DMS153 treated with DMSO at 0.1 percent for 48 hours (cell line): ENCODE measurements at regions not wholly inside any gene's neighbourhood (a gene's known extent, or its start where the extent isn't known, plus 50 kb on each side); places are given as distances from the start of the nearest gene placed in this dataset.
"Not testable (repeated sequence)": the region's sequence is repeated elsewhere in the genome, so short reads cannot be mapped to it uniquely, and the experiment has no call there.

ENCODE experiments used
- DNase-seq: peaks from one replicate; lab custom pipeline; 2025; ENCODE audit not compliant: unreplicated experiment; lab: John Stamatoyannopoulos, UW

- DNase-seq, result no peak
These were observed 66.1 kb upstream of the GPC1 start for GRCh38 chr2:240369335-240369734.

DNA sequence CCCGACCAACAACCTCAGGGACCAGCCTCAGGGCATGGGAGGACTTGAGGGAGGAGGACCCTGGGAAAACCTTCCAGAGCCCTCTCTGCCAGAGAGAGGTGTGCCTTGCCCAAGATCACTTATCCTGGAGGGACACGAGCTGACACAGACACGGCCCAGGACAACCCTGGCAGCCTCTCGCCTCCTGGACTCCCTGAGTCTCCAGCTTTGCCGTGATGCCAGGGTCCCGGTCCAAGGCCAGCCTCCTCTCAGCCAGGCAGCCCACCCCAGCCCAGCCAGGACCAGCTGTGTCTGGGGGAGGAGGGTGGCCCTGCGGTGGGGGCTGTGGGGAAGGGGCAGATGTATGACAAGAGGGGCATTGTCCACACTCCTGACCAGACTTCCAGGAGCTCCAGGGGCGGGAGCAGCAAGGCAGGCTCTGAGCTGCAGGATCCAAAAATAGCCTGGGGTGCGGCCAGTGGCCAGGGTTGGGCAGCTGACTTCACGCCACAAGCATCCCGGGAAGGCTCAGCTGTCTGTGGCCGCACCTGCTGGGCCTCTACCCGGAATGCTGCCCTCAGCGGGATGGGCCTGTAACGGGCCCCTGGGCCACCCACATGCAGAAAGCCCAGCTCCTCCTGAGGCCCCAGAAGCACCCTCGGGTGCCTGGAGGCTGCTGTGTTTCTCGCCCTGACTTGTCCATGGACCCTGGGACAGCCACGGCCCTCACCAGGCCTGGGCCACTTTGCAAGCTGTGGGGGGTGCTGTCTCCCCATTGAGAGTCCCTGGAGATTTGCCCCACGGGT is 65.5 kb upstream of the GPC1 start:
- DNase-seq, result no peak

DNA sequence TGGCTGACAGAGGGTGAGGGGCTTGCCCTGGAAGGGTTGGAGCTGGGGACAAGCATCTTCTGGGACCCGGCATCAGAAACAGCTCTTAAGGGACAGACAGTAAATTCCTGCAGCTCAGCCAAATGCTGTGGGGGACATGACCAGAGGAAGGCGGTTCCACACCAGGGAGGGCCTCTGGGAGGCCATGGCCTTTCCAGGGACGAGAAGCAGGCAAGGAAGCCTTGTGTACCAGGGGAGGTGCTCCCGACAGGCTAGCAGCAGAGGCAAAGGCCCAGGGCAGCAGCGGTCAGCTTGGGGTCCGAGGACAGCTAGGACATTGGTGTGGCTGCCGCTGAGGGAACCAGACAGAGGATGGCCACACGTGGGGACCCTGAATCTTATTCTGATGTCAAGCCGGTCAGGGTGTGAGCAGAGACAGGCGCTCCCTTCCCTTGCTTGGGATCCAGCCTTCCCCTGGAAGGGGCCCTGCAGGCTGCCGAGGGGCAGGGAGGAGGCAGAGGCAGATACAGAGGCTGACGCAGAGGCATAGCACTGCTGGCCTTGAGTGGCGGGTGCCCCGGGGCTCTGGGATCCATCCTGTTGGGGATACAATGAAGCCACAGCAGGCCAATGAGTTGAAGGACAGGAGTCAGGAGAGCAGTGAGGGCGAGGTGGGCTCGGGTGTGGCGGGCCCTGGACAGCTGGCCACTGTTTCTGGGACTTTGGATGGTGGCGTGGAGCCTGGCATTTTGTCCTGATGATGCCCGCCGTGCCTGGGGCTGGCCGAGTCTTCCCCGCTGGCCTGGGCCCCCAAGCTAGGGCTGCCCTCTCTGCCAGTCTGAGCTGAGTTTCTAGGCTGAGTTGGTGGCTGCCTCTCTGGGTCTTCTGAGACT is 64.1 kb upstream of the GPC1 start:
- DNase-seq, result no peak

GRCh38 chr2:240372101-240372500 is 63.4 kb upstream of the GPC1 start:
- no peak for DNase-seq

DNA sequence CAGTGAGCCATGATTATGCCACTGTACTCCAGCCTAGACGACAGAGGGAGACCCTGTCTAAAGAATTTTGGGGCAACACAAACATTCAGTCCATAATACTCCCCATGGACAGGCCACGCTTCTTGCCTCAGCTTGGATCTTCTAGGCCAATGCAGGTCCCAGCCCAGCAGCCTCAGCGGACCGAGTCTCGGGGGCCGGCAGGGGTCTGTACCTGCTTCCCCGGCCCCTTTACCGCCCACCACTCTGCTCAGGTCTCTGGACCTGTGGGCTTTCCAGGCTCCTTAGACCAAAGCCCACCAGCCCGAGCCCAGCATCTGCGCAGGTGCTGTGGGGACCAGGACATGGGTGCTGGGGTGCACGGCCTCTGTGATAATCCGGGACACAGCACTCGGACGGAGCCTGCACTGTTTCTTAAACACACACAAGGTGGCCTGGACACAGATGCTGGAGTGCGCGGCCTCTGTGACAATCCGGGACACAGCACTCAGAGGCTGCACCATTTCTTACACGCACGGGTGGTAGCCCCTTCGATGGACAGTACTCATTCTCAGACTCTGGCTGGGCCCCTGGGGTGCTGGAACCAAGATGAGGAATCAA is 62.1 kb upstream of the GPC1 start:
- no peak for DNase-seq

DNA sequence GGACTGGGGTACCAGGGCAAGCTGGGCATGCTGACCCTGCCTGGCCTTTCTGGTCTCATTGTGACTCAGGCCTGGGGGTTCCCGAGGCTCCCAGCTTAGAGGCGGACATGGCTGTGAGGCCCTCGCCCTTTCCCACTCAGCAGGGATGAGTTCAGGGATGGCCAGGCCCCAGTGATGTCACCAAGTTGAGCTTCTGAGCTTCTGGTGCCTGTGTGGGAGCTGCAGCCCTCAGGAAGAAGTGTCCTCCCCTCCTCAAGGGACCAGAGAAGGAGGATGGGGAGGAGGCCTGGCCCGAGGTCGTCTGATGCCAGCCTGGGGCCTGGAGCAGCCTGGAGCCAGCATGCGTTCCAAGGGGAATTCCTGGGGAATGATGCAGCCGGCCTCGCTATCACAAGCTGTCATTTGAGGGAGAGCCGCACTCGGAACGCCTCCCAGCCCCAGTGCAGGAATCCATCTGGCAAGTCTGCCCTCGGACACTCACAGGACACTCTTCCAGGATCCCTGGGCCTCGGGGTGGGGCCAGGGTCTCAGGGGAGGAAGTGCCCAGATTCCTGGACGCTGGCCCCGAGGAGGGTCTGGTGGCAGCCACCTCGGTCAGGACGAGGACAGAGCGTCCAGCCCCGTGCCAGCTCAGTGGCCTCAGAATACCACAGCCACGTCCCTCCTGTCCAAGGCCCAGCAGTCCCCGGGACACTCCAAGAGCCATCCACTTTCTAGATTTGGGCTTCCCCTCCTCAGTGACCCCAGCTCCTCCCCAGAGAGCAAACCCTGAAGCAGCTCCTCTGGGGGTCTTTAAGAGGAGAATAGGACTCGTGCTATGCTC is 61.2 kb upstream of the GPC1 start:
- DNase-seq, result no peak

DNA sequence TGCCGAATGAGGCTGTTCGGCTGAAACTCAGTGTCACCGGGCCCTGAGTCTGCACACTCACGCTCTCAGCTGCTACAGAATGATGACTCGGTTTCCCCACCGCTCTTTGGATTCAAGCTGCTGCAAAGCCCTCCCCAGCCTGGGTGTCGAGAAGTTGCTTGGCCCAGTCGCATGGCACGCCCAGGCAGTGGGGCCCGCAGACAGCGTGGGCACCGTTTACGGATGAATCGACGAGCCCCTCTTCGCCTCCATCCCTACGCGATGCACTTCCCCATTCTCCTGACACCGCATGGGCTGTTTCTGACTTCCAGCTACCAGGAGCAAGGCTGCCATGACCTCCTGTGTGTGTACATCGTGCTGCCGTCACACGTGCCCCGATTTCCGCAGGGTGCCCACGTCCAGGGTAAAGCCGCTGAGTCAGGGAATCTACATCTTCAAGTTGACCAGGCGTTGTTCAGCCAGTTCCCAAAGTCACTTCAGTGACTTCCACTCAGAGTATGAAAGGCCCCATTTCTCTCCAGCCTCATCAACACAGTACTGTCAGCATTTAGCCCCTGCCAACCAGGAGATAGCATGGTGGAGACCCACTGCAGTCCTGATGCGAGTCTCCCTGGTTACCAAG is 60.3 kb upstream of the GPC1 start:
- no peak for DNase-seq

- DNase-seq, result no peak
These were observed 58.7 kb upstream of the GPC1 start for GRCh38 chr2:240376739-240377138.

DNA sequence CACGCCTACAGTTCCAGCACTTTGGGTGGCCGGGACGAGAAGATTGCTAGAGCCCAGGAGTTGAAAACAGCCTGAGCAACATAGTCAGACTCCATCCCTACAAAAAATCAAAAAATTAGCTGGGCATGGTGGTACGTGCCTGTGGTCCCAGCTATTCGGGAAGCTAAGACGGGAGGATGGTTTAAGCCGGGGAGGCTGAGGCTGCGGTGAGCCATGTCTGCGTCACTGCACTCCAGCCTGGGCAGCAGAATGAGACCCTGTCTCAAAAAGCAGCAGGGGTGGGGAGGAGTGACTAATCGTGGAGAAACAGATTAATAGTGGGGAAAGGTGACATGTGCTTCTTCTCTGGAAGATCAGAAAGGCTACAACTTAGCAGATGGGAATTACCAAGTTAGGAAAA is 58.1 kb upstream of the GPC1 start:
- DNase-seq, result no peak

GRCh38 chr2:240379089-240379636 is 56.3 kb upstream of the GPC1 start:
- no peak for DNase-seq

- DNase-seq, result no peak
These were observed 52.2 kb upstream of the GPC1 start for GRCh38 chr2:240383099-240383758.

DNA sequence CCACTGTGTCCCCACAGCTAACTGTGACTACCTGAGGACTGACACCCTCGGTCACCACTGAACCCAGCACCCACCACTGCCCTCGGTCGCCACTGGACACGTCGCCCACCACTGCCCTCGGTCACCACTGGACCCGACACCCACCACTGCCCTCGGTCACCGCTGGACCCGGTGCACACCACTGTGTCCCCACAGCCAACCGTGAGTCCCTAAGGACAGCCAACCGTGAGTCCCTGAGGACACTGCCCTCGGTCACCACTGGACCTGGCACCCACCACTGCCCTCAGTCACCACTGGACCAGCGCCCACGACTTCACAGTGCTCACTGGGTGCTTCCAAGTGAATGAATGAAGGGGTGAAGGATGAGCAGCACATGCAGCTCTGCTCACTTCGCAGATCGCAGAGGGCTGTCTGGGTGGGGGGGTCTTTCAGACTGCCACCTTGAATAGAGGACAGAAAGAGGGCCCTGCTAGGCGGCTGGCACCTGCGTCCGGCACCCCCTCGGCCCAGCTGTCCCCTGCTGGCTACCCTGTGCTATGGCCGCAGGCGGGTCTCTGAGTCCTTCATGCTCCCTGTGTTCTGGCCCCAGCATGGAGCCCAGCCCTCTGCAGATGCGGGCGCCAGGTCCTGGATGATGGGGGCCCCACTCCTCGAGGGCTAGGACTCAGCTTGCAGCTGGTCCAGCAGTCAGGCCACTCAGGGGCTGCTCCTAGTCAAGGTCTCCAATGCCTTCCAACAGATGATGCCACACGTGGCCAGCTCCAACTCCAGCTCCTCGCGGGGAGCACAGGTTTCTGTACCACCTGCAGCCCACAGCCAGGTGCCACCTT is 51.4 kb upstream of the GPC1 start:
- no peak for DNase-seq

GRCh38 chr2:240384711-240385450 is 50.6 kb upstream of the GPC1 start:
- DNase-seq, result no peak

GRCh38 chr2:240385451-240386161 is 49.9 kb upstream of the GPC1 start:
- not testable (repeated sequence) for DNase-seq
